ENCODE measurements at regions not wholly inside any gene's neighbourhood (a gene's known extent, or its start where the extent isn't known, plus 50 kb on each side); places are given as distances from the start of the nearest gene placed in this dataset.

- no peak for TF ChIP-seq POLR2A (IDR thresholded peaks at IDR 0.05)
- no peak for TF ChIP-seq CTCF (IDR thresholded peaks at IDR 0.05)
These were observed 88.2 kb upstream of the GPR26 start for GRCh38 chr10:123577921-123578461.
